Activated CD8-positive, alpha-beta memory T cell treated with anti-CD3 and anti-CD28 coated beads for 4 hours (primary cell): ENCODE measurements at regions not wholly inside any gene's neighbourhood (a gene's known extent, or its start where the extent isn't known, plus 50 kb on each side); places are given as distances from the start of the nearest gene placed in this dataset.

ENCODE experiments used
- DNase-seq, 2 donors: peaks; one replicate each; pipeline ENCODE4 v3.0.0-alpha.2; 2020; ENCODE audit warnings: low read depth in 2 of 2

DNA sequence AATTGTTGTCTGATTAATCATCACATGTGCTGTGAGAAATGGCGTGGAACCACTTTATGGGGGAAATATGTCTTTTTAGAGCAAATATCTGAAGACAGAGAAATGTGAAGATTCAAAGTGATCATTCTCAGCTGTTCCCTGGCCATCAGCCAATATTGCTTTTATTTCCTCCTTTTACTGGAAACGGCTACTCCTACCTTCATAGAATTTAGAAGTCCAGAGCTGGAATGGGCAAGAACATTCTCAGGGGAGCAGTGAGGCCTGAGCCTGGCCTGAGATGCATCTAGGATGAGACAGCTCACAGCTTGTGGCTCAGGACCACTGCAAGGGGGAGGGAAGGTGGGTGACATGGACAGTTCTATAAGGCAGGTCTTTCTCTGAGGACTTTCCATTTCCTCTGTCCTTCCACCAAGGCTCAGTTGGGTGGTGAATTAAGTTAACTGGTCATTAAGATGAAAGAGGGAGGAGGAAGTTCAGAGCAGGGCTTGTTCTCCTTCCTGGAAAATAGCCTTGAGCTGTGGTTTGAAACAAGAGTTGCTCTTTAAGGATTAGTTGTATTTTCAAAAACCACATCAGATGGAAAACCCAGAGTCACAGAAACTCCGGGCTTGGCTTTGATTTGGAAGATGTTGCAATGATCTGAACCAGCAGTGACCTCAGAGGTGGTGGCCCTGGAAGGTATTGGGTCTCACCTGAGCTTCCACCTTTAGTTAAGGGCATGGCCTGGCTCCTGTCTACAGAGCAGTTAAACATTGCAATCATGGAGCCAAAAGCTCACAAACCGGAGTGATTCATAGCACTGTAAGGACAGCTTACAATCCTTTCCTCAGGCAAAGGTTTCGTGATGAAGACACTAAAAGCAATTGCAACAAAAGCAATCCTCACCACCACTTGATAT is 144.3 kb downstream of the VAPA start:
- DNase-seq, result no peak

DNA sequence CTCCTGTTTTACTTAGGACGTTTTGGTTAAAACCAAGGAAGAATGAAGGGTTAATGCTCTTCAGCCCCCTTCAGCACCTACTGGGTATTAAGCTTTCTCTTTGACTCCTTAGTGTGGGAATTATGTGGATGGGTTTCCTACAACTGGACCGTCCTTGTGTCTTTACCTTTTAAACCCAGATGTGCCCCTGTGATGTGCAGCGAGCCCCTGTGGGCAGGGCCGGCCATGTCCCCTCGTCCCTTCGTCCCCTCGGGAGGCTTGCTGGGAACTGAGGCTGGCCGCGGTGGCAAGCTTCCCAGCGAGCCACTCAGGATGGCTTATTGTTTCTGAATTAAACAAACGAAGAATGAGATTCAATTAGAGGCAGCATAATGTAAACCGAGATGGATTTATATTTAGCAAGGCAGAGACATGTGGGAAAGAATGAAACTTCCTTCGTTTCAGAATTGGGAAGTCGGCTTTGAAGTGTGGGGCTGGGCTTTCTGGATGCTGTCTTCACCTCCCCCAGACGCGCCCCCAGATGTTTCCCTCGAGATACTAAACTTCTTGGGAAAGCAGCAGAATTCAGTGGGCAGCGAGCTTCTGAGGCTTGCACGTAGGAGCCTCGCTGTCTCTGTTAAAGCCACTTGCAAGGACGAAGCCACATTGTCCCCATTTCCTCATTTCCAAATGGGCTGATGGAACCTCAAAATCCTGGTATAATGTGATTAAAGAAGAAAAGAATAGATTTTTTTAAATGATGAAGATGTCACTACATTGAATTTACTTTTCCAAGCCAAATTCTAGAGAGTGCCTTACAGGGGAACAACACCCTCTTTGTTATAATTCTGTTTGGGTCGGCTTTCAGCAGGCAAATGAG is 146.0 kb downstream of the VAPA start:
- DNase-seq, result no peak

GRCh38 chr18:10060469-10060782 is 146.6 kb downstream of the VAPA start:
- no peak for DNase-seq

- no peak for DNase-seq
Observed at GRCh38 chr18:10060841-10061240, 147.0 kb downstream of the VAPA start.

GRCh38 chr18:10061566-10062140 is 147.8 kb downstream of the VAPA start:
- DNase-seq, result no peak

DNA sequence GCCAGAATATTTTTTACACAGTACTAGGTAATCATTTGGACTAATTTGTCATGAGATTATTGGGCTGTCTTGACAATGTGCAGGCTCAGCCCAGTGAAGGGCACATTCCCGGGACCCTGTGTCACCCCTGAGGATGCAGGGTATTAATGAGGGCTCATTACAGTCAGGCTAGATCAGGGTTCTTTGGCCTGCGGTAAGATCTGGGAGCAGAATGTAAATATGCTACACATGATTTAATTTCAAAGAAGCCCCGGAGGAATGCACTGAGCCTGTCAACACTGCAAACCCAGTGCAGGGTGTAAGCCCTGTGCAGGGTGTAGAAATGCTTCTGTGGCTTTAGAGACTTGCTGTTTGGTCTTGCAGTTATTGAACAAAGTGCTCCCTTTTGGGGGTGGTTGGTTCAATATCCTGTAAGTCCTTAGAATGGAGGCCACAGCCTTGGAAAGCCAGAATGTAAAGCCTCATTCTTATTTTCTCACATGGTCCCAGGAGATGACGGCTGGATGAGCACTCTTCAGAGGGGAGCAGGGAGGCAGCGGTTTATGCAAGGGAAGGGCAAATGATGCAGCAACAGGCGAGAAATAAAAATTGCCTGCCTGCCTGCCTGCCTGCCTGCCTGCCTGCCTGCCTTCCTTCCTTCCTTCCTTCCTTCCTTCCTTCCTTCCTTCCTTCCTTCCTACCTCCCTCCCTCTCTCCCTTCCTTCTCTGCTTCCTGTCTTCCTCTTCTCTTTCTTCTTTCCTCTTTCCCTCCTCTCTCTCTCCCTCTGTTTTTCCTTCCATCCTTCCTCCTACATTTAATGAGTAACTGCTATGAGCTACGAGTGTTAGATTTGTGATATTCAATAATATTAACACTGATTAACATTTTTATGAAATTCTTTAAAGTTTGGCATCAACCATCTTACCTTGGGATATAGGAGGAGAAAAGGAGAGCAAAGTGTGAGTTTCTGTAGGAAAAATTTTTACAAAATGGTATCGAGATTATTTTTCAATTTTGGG is 148.8 kb downstream of the VAPA start:
- no peak for DNase-seq

DNA sequence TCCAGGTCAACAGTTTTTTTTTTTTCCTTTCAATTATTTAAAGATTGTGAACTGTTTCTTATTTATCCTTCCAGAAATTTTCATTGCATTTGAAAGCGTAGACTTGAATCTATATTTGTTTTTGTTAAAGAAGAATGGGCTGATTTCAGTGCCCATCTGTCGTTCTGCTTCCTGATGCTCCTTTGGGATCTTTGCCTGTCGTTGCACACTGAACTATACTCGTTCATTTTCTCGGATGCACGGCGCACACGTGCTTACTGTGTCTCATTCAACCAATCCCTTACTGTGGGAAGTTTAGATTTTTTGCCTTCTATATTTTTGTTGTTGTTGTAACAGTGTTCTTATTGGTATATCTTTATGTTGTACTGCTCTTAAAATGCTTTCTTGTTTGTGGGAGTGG is 149.7 kb downstream of the VAPA start:
- DNase-seq, result no peak

- no peak for DNase-seq
Observed at GRCh38 chr18:10064267-10064666, 150.5 kb downstream of the VAPA start.

DNA sequence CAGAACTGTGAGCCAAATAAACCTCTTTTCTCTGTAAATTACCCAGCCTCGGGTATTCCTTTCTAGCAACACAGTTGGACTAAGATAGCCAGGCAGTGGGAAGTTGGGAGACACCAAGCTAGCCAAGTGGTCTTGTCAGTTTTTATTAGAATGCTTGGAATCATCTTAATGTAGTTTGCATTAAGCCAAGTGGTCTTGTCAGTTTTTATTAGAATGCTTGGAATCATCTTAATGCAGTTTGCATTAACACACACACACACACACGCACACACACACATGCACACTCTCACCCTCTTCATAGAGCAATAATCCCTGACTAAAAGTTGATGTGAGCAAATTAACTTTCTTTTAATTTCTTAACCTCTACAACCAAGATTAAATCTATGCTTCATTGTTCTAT is 151.5 kb downstream of the VAPA start:
- no peak for DNase-seq

DNA sequence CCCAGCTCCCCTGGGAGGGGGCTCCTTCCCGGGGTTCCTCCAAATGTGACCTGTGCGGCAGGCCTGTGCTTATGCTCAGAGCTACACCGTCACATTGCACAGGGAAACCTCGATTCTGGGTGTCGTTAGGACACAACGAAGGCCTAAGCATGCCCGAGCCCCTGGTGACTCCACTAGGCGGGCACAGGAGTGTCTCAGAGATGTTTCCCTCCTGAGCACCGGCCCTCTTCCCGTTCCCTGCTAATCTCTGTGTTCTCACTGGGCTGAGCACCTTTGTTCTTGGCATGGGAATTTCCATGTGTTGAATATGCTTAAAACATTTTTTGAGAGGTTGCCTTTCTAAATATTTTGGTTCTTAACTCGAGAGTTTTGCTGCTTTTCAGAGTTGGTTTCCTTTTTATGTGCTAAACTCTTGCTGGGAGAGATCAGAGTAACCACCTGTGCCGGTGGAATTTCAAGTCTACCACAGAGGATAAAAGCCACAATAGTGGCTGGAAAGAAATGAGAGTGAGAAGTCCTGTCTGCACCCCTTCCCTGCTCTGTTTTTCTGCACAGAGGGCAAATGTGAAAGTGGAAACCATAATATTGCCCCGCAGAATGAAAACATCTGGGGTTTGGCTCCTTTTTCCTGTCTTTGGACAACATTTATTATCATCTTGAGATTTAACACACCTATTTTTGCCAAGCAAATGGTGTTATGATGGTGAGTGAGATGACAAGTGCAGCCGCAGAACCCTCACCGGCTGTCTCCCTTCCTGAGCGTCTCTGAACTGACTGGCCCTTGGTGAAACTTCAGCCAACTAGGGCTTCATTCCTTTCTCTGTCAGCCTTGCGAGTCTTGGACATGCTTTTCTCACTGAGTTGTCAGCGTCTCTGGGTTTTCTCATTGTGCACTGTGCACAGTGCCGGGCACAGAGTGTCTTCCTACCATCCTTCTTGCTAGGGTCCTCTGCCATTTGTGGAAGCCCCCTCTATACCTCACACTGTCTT is 154.1 kb downstream of the VAPA start:
- DNase-seq, result no peak

- DNase-seq, result no peak
Observed at GRCh38 chr18:10068766-10069567, 155.2 kb downstream of the VAPA start.

DNA sequence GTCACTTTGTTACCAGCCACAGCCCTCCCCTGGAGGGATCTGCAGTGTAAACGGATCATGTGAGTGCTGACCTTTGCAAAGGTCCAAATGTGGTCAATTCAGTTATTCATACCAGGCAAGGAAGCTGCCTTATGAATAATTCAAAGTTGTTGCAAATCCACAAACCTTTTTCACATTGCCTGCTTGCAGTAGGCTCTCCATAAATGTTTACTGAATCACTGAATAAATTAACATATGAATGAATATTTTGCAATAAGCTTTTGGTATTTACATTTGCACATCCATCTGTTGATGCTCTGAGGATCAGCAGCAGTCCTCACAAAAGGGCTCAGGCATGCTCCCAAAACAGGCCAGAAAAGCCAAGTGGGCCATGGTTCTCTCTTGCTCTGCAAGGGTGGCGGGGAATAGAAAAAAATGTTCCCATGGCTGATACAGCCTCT is 156.8 kb downstream of the VAPA start:
- no peak for DNase-seq

GRCh38 chr18:10072671-10073175 is 158.9 kb downstream of the VAPA start:
- DNase-seq, result no peak

DNA sequence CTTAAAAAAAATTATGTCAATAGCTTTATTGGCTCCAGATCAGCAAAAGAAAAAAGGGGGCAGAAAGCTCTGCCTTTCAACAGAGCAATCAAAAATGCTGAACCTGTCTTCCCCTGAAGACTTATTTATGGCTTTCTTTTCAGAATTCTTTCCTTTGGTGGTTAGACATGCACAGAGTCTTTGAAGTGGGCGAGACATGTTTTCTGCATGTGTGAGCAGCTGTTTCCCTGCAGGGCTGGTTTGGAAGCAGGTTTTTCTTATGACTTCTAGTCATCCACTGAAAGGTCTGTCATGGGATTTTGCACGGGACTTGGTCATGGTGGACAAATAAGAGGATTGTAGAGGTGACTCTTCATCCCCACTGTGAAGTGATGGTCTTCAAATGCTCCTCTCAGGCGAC is 160.3 kb downstream of the VAPA start:
- DNase-seq, result no peak

- no peak for DNase-seq
Observed at GRCh38 chr18:10074728-10075127, 160.9 kb downstream of the VAPA start.

- no peak for DNase-seq
Observed at GRCh38 chr18:10076502-10077030, 162.8 kb downstream of the VAPA start.

DNA sequence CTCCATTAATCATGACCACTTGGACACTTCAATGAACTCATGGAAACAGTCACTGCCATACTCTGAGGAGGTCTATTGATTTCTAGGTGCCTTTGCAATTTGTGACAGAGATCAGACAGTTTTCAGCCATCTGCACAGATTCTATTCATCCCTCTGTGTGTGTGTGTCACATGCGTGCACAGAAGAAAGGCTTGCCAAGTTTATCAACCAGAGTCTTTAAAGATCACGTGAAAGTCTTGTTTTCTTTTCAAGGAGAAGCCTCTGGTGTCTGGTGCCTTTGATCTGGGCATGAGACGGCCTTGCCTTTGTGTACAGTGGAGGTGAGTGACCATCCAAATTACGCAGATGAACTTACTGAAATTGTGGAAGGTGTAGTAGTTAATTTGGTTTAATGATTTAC is 164.2 kb downstream of the VAPA start:
- DNase-seq, result no peak

GRCh38 chr18:10080372-10080771 is 166.6 kb downstream of the VAPA start:
- no peak for DNase-seq

DNA sequence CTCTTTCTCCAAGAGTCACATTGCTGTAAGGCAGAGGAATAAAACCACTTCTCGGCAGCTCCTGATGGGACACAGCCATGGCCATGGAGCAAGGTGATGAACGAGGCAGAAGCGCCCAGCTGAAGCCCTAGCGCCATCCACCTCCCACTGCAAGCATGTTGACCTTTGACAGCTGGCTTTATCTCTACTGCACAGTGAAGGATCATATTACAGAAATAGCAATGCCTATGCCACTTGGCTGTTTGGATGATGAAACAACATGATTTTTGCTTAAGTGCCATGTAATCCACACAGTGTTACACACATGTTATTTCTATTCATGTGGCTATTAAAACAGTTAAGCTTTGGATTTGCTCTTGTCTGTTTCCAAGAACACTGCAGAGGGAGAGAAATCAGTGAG is 167.7 kb downstream of the VAPA start:
- DNase-seq, result no peak
